Fibroblast of villous mesenchyme (primary cell): ENCODE measurements at regions not wholly inside any gene's neighbourhood (a gene's known extent, or its start where the extent isn't known, plus 50 kb on each side); places are given as distances from the start of the nearest gene placed in this dataset.

ENCODE experiments used
- DNase-seq: peaks from one replicate; pipeline ENCODE4 v3.0.0-alpha.2; 2010; ENCODE audit warnings: low read depth
- H3K4me3 ChIP-seq: 2 replicates; pipeline ENCODE4 v1.5.1; 2011; ENCODE audit warnings: low read depth, mild to moderate bottlenecking, low read length
- CTCF ChIP-seq: IDR thresholded peaks from 2 replicates; pipeline ENCODE4 v1.5.1; 2012; ENCODE audit warnings: low read depth, mild to moderate bottlenecking, low read length; ENCODE audit not compliant: insufficient read depth

- no peak for TF ChIP-seq CTCF
- no peak for DNase-seq
- no peak overlapping the region for H3K4me3 ChIP-seq
Observed at GRCh38 chr21:25220954-25221353, 386.3 kb downstream of the MRPL39 start.

- no peak for TF ChIP-seq CTCF
- DNase-seq, result no peak
- H3K4me3 ChIP-seq, result no peak overlapping the region
Observed at GRCh38 chr21:25220169-25220568, 387.1 kb downstream of the MRPL39 start.

- TF ChIP-seq CTCF, result no peak
- DNase-seq, result no peak
- H3K4me3 ChIP-seq, result no peak overlapping the region
Observed at GRCh38 chr21:25215698-25216384, 391.4 kb downstream of the MRPL39 start.

GRCh38 chr21:25214676-25215075 is 392.6 kb downstream of the MRPL39 start:
- no peak overlapping the region for H3K4me3 ChIP-seq
- no peak for TF ChIP-seq CTCF
- no peak for DNase-seq

GRCh38 chr21:25199944-25200343 is 407.3 kb downstream of the MRPL39 start:
- no peak for TF ChIP-seq CTCF
- H3K4me3 ChIP-seq, result no peak overlapping the region
- DNase-seq, result no peak

- H3K4me3 ChIP-seq, result no peak overlapping the region
- no peak for DNase-seq
- TF ChIP-seq CTCF, result no peak
Observed at GRCh38 chr21:25191141-25191540, 416.1 kb downstream of the MRPL39 start.

- DNase-seq, result no peak
- no peak overlapping the region for H3K4me3 ChIP-seq
- TF ChIP-seq CTCF, result no peak
Observed at GRCh38 chr21:25189497-25189896, 417.8 kb downstream of the MRPL39 start.
